ENCODE measurements at regions not wholly inside any gene's neighbourhood (a gene's known extent, or its start where the extent isn't known, plus 50 kb on each side); places are given as distances from the start of the nearest gene placed in this dataset.

- H3K4me2 ChIP-seq (ENCODE audit: low read depth, low read length, poor library complexity, severe bottlenecking): peak overlapping the region; percentile 96
- H3K9me2 ChIP-seq (replicated peaks; ENCODE audit: insufficient read depth, low read length): no peaks in the 10 kb centered on the region
- peak overlapping the region; percentile 60 for H3K4me3 ChIP-seq (ENCODE audit: insufficient read depth, low read length, poor library complexity, severe bottlenecking)
- H3K79me2 ChIP-seq (ENCODE audit: insufficient read depth, low read length): peaks cover 32% of the 10 kb centered on the region
- no peaks in the 10 kb centered on the region for H3K36me3 ChIP-seq (ENCODE audit: low read length)
- H3K9me3 ChIP-seq (ENCODE audit: insufficient read depth, low read length): no peaks in the 10 kb centered on the region; the same call in 1 of the 2 replicates
- H3K27ac ChIP-seq (ENCODE audit: low read depth, low read length): peak overlapping the region; percentile 99
- no peaks in the 10 kb centered on the region for H4K20me1 ChIP-seq (ENCODE audit: low read depth, low read length)
- no peak for TF ChIP-seq EZH2phosphoT487 (conservative IDR thresholded peaks at IDR 0.05; ENCODE audit: low read length)
- no peak for TF ChIP-seq CTCF (IDR thresholded peaks at IDR 0.05; ENCODE audit: insufficient read depth, low read length, poor library complexity, severe bottlenecking)
- peak overlapping the region; percentile 86 for H3K9ac ChIP-seq (ENCODE audit: low read length)
- peak overlapping the region; percentile 38 for H2AFZ ChIP-seq (ENCODE audit: low read depth, low read length, severe bottlenecking)
- peaks cover 35% of the 10 kb centered on the region for H3F3A ChIP-seq (ENCODE audit: insufficient read depth)
- no peaks in the 10 kb centered on the region for H3K27me3 ChIP-seq (ENCODE audit: low read length)
These were observed 113.9 kb downstream of the KCNRG start for GRCh38 chr13:50129081-50129705.

GRCh38 chr13:50129706-50130122 lies 114.5 kb downstream of the KCNRG start:
- Histone ChIP-seq H3K9me2 (replicated peaks; ENCODE audit: insufficient read depth, low read length) (no peaks in the 10 kb centered on the region), H3K4me3 (ENCODE audit: insufficient read depth, low read length, poor library complexity, severe bottlenecking) (peak overlapping the region; percentile 60), H4K20me1 (ENCODE audit: low read depth, low read length) (no peaks in the 10 kb centered on the region), H3K27ac (ENCODE audit: low read depth, low read length) (peak overlapping the region; percentile 99), H3K9ac (ENCODE audit: low read length) (peak overlapping the region; percentile 86), H3K4me2 (ENCODE audit: low read depth, low read length, poor library complexity, severe bottlenecking) (peak overlapping the region; percentile 96), H2AFZ (ENCODE audit: low read depth, low read length, severe bottlenecking) (peak overlapping the region; percentile 38), H3K36me3 (ENCODE audit: low read length) (no peaks in the 10 kb centered on the region), H3K27me3 (ENCODE audit: low read length) (no peaks in the 10 kb centered on the region), H3F3A (ENCODE audit: insufficient read depth) (peaks cover 36% of the 10 kb centered on the region), H3K9me3 (ENCODE audit: insufficient read depth, low read length) (no peaks in the 10 kb centered on the region; the same call in 1 of the 2 replicates), H3K79me2 (ENCODE audit: insufficient read depth, low read length) (peaks cover 29% of the 10 kb centered on the region)
- TF ChIP-seq CTCF (IDR thresholded peaks at IDR 0.05; ENCODE audit: insufficient read depth, low read length, poor library complexity, severe bottlenecking) (no peak), EZH2phosphoT487 (conservative IDR thresholded peaks at IDR 0.05; ENCODE audit: low read length) (no peak)

DNA sequence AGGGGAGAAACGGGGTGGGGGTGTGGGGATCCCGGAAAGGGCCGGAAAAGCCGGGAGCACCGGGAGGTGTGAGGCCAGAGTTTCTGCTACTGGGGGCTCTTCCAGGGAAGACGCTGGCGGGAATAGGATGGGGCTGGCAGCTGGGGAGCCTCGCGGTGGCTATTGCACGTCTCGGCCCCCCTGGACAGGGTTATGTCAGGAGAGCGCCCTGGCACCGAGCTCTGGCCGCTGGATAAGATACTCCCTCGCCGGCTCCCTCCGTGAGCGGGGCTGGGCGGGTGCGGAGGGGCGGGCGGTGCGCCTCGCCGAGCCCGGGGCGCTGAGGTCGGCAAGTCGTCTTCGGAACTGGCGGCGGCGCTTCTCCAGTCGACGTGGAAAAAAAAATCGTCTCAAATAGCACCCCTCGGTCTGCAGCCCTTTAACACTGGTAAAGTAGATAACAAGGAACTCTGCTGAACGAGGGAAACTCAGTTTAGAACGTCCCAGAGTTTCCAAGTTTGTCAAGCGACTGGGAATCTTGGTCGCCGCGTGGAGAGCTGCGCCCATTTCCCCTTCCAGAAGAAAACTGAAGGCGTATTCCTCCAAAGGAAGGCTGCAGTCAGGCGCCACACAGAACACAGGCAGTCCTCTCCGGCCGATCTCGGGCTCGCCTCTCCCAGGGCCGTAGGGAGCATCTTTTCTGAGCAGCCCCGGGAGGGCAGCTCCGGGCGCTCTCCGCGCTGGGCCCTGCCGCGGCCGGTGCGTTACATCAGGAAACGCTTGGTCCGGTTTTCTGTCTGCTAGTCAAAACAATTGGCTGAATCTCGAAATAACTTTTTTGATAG lies 115.1 kb downstream of the KCNRG start:
- peak overlapping the region; percentile 96 for H3K4me2 ChIP-seq (ENCODE audit: low read depth, low read length, poor library complexity, severe bottlenecking)
- peak overlapping the region; percentile 99 for H3K27ac ChIP-seq (ENCODE audit: low read depth, low read length)
- no peaks in the 10 kb centered on the region for H3K27me3 ChIP-seq (ENCODE audit: low read length)

More for the DNA sequence above, 115.1 kb downstream of the KCNRG start:
- H3K9me3 ChIP-seq (ENCODE audit: insufficient read depth, low read length): no peaks in the 10 kb centered on the region; the same call in 1 of the 2 replicates
- H2AFZ ChIP-seq (ENCODE audit: low read depth, low read length, severe bottlenecking): peak overlapping the region; percentile 38
- peak overlapping the region; percentile 86 for H3K9ac ChIP-seq (ENCODE audit: low read length)
- peaks cover 23% of the 10 kb centered on the region for H3K79me2 ChIP-seq (ENCODE audit: insufficient read depth, low read length)
- no peak for TF ChIP-seq EZH2phosphoT487 (conservative IDR thresholded peaks at IDR 0.05; ENCODE audit: low read length)
- no peak for TF ChIP-seq CTCF (IDR thresholded peaks at IDR 0.05; ENCODE audit: insufficient read depth, low read length, poor library complexity, severe bottlenecking)
- H4K20me1 ChIP-seq (ENCODE audit: low read depth, low read length): no peaks in the 10 kb centered on the region
- H3K4me3 ChIP-seq (ENCODE audit: insufficient read depth, low read length, poor library complexity, severe bottlenecking): peak overlapping the region; percentile 60
- no peaks in the 10 kb centered on the region for H3K36me3 ChIP-seq (ENCODE audit: low read length)
- H3K9me2 ChIP-seq (replicated peaks; ENCODE audit: insufficient read depth, low read length): no peaks in the 10 kb centered on the region
- peaks cover 37% of the 10 kb centered on the region for H3F3A ChIP-seq (ENCODE audit: insufficient read depth)

Measured in SU-DHL-6 (cell line).